Large intestine (tissue), 3 donors: ENCODE measurements at regions not wholly inside any gene's neighbourhood (a gene's known extent, or its start where the extent isn't known, plus 50 kb on each side); places are given as distances from the start of the nearest gene placed in this dataset.
"Not testable (repeated sequence)": the region's sequence is repeated elsewhere in the genome, so short reads cannot be mapped to it uniquely, and the experiment has no call there.

Source experiments
- DNase-seq, 2 donors: peaks; one replicate each; pipeline versions ENCODE4 v3.0.0 to v3.0.0-alpha.2; 2013
- H3K27ac ChIP-seq: one replicate; pipeline ENCODE4 v1.5.1; 2013; ENCODE audit warnings: low read length
- H3K27me3 ChIP-seq: 2 replicates; pipeline ENCODE4 v1.6.1; 2013; ENCODE audit warnings: low read length; ENCODE audit not compliant: control insufficient read depth, insufficient read depth
- H3K36me3 ChIP-seq: 2 replicates; pipeline ENCODE4 v1.6.1; 2013; ENCODE audit warnings: low read length; ENCODE audit not compliant: control insufficient read depth, insufficient read depth
- H3K4me1 ChIP-seq: one replicate; pipeline ENCODE4 v1.6.1; 2013; ENCODE audit warnings: low read length; ENCODE audit not compliant: control insufficient read depth, insufficient read depth
- H3K4me3 ChIP-seq: one replicate; pipeline ENCODE4 v1.5.1; 2013; ENCODE audit warnings: low read length
- H3K9me3 ChIP-seq: one replicate; pipeline ENCODE4 v1.6.1; 2013; ENCODE audit warnings: mild to moderate bottlenecking, low read depth, low read length, moderate library complexity; ENCODE audit not compliant: control insufficient read depth
- WGBS: methylation state at CpG from one replicate; pipeline ENCODE4 v1.1.5; 2013; ENCODE audit warnings: low lambda C conversion rate; ENCODE audit not compliant: insufficient coverage; 5-methylcytosine and 5-hydroxymethylcytosine counted together

- H3K27ac ChIP-seq, H3K4me3 ChIP-seq, H3K9me3 ChIP-seq, H3K4me1 ChIP-seq, DNase-seq, H3K36me3 ChIP-seq, H3K27me3 ChIP-seq: not testable (repeated sequence)
- WGBS = no CpG with 5 or more reads among the region's 5 CpGs
These were observed 105.0 kb upstream of the MTLN start for GRCh38 chr2:110317377-110317776.

- not testable (repeated sequence) for H3K27me3 ChIP-seq, H3K27ac ChIP-seq, H3K9me3 ChIP-seq, H3K4me3 ChIP-seq, H3K4me1 ChIP-seq, H3K36me3 ChIP-seq, DNase-seq
- no CpG with 5 or more reads among the region's 10 CpGs for WGBS
These were observed 103.9 kb upstream of the MTLN start for GRCh38 chr2:110316051-110316865.

GRCh38 chr2:110315054-110315820 is 102.9 kb upstream of the MTLN start:
- not testable (repeated sequence) for H3K9me3 ChIP-seq, H3K27me3 ChIP-seq, H3K4me1 ChIP-seq, H3K27ac ChIP-seq, DNase-seq, H3K36me3 ChIP-seq, H3K4me3 ChIP-seq
- WGBS = no CpG with 5 or more reads among the region's 9 CpGs

- not testable (repeated sequence) for H3K36me3 ChIP-seq
- no CpG with 5 or more reads among the region's 10 CpGs for WGBS
- peak overlapping the region; percentile 65 for H3K27ac ChIP-seq
These were observed 102.1 kb upstream of the MTLN start for GRCh38 chr2:110314472-110314871.

GRCh38 chr2:110313032-110313431 is 100.7 kb upstream of the MTLN start:
- not testable (repeated sequence) for DNase-seq, H3K4me1 ChIP-seq, H3K9me3 ChIP-seq, H3K4me3 ChIP-seq, H3K27me3 ChIP-seq, H3K27ac ChIP-seq, H3K36me3 ChIP-seq

More at GRCh38 chr2:110314472-110314871, 102.1 kb upstream of the MTLN start:
- not testable (repeated sequence) for H3K4me3 ChIP-seq, H3K9me3 ChIP-seq, H3K27me3 ChIP-seq, H3K4me1 ChIP-seq, DNase-seq

- not testable (repeated sequence) for H3K27me3 ChIP-seq, H3K36me3 ChIP-seq, H3K4me1 ChIP-seq, DNase-seq, H3K9me3 ChIP-seq, H3K4me3 ChIP-seq
- peak overlapping the region; percentile 19 for H3K27ac ChIP-seq
- no CpG with 5 or more reads among the region's 10 CpGs for WGBS
These were observed 99.5 kb upstream of the MTLN start for GRCh38 chr2:110311713-110312444.

- H3K4me1 ChIP-seq, H3K27me3 ChIP-seq, H3K4me3 ChIP-seq, H3K9me3 ChIP-seq, H3K36me3 ChIP-seq, DNase-seq: not testable (repeated sequence)
- peak overlapping the region; percentile 53 for H3K27ac ChIP-seq
These were observed 98.7 kb upstream of the MTLN start for GRCh38 chr2:110310988-110311475.

- H3K4me1 ChIP-seq, H3K27ac ChIP-seq, H3K27me3 ChIP-seq, H3K9me3 ChIP-seq, H3K36me3 ChIP-seq, H3K4me3 ChIP-seq, DNase-seq: not testable (repeated sequence)
- WGBS = no CpG with 5 or more reads among the region's 3 CpGs
These were observed 96.4 kb upstream of the MTLN start for GRCh38 chr2:110308728-110309127.

GRCh38 chr2:110292807-110293206 is 80.5 kb upstream of the MTLN start:
- H3K27me3 ChIP-seq = not testable (repeated sequence)

GRCh38 chr2:110291909-110292579 is 79.7 kb upstream of the MTLN start:
- not testable (repeated sequence) for H3K27ac ChIP-seq, H3K27me3 ChIP-seq, H3K36me3 ChIP-seq, H3K9me3 ChIP-seq, DNase-seq, H3K4me1 ChIP-seq, H3K4me3 ChIP-seq
- no CpG with 5 or more reads among the region's 6 CpGs for WGBS

More at GRCh38 chr2:110292807-110293206, 80.5 kb upstream of the MTLN start:
- H3K36me3 ChIP-seq, H3K4me3 ChIP-seq, H3K9me3 ChIP-seq, H3K27ac ChIP-seq, H3K4me1 ChIP-seq, DNase-seq: not testable (repeated sequence)
- whole genome bisulfite sequencing = no CpG with 5 or more reads among the region's 4 CpGs
